GM23338 (cell line): ENCODE measurements at regions not wholly inside any gene's neighbourhood (a gene's known extent, or its start where the extent isn't known, plus 50 kb on each side); places are given as distances from the start of the nearest gene placed in this dataset.

Source experiments
- ATAC-seq: fragments of 200-7000 bp; cut with Tn5 transposase; 3 replicates; pipeline ENCODE4 v1.9.1; 2020
- DNase-seq: peaks from one replicate; pipeline ENCODE4 v3.0.0-alpha.2; 2015; ENCODE audit warnings: low spot score
- H2AFZ ChIP-seq: fragments of 200-600 bp; sonication (generic); 2 replicates; pipeline ENCODE4 v1.8.0; 2016; ENCODE audit warnings: antibody characterized with exemption, mild to moderate bottlenecking, moderate library complexity
- H3F3A ChIP-seq: fragments of 200-600 bp; sonication (generic); replicated peaks from 2 replicates; pipeline ENCODE4 v1.8.0; 2017; ENCODE audit warnings: antibody characterized with exemption, mixed run types, low read depth
- H3K27ac ChIP-seq: fragments of 200-600 bp; sonication (generic); 2 replicates; pipeline ENCODE4 v1.6.1; 2016; ENCODE audit warnings: low read depth
- H3K27me3 ChIP-seq: fragments of 200-600 bp; sonication (generic); 2 replicates; pipeline ENCODE4 v1.8.0; 2016; ENCODE audit warnings: mild to moderate bottlenecking, mixed run types, moderate library complexity; ENCODE audit not compliant: insufficient read depth
- H3K36me3 ChIP-seq: fragments of 200-600 bp; sonication (generic); 2 replicates; pipeline ENCODE4 v1.8.0; 2016; ENCODE audit warnings: mild to moderate bottlenecking; ENCODE audit not compliant: insufficient read depth
- H3K4me1 ChIP-seq: fragments of 200-600 bp; sonication (generic); 2 replicates; pipeline ENCODE4 v1.8.0; 2016; ENCODE audit warnings: mild to moderate bottlenecking, moderate library complexity; ENCODE audit not compliant: insufficient read depth
- H3K4me2 ChIP-seq: fragments of 200-600 bp; sonication (generic); 2 replicates; pipeline ENCODE4 v1.7.1; 2017; ENCODE audit warnings: mixed run types
- H3K4me3 ChIP-seq: fragments of 200-600 bp; sonication (generic); 2 replicates; pipeline ENCODE4 v1.6.1; 2016; ENCODE audit warnings: mixed run types
- H3K79me2 ChIP-seq: fragments of 200-600 bp; sonication (generic); replicated peaks from 2 replicates; pipeline ENCODE4 v1.8.0; 2017; ENCODE audit warnings: mild to moderate bottlenecking; ENCODE audit not compliant: insufficient read depth
- H3K9me2 ChIP-seq: fragments of 200-600 bp; sonication (generic); 2 replicates; pipeline ENCODE4 v1.8.0; 2017; ENCODE audit not compliant: insufficient read depth
- H4K20me1 ChIP-seq: fragments of 200-600 bp; sonication (generic); replicated peaks from 2 replicates; pipeline ENCODE4 v1.8.0; 2017; ENCODE audit warnings: mild to moderate bottlenecking; ENCODE audit not compliant: insufficient read depth
- H3K27ac Mint-ChIP-seq: 2 replicates; pipeline ENCODE4 v1.8.0; 2020; ENCODE audit warnings: inconsistent platforms, mild to moderate bottlenecking, moderate library complexity, mixed read lengths
- H3K27me3 Mint-ChIP-seq: 3 replicates; pipeline ENCODE4 v1.8.0; 2022; ENCODE audit warnings: low read depth, mild to moderate bottlenecking, moderate library complexity, mixed read lengths, inconsistent platforms; ENCODE audit not compliant: insufficient read depth, poor library complexity
- H3K36me3 Mint-ChIP-seq: 3 replicates; pipeline ENCODE4 v1.8.0; 2021; ENCODE audit warnings: low read depth, mild to moderate bottlenecking, inconsistent platforms, moderate library complexity, mixed read lengths
- H3K4me1 Mint-ChIP-seq: 3 replicates; pipeline ENCODE4 v1.8.0; 2020; ENCODE audit warnings: mild to moderate bottlenecking, inconsistent platforms, mixed read lengths
- H3K4me3 Mint-ChIP-seq: 3 replicates; pipeline ENCODE4 v1.8.0; 2021; ENCODE audit warnings: moderate library complexity, mild to moderate bottlenecking, inconsistent platforms, mixed read lengths
- H3K9me3 Mint-ChIP-seq: 3 replicates; pipeline ENCODE4 v1.8.0; 2020; ENCODE audit warnings: moderate library complexity, mild to moderate bottlenecking, inconsistent platforms, mixed read lengths
- EZH2 ChIP-seq: fragments of 200-600 bp; sonication (generic); IDR thresholded peaks from one replicate; pipeline ENCODE4 v1.8.0; 2017; ENCODE audit warnings: antibody characterized with exemption, mild to moderate bottlenecking, low read depth; ENCODE audit not compliant: unreplicated experiment
- EZH2phosphoT487 ChIP-seq: fragments of 200-600 bp; sonication (generic); IDR thresholded peaks from one replicate; pipeline ENCODE4 v1.8.1; 2018; ENCODE audit warnings: antibody characterized with exemption; ENCODE audit not compliant: unreplicated experiment
- JUNB ChIP-seq: IDR thresholded peaks from one replicate; pipeline ENCODE4 v1.6.1; 2016; ENCODE audit warnings: antibody characterized with exemption; ENCODE audit not compliant: unreplicated experiment
- NANOG ChIP-seq: IDR thresholded peaks from 2 replicates; pipeline ENCODE4 v1.6.1; 2016; ENCODE audit warnings: antibody characterized with exemption, borderline replicate concordance
- POLR2AphosphoS5 ChIP-seq: IDR thresholded peaks from 2 replicates; pipeline ENCODE4 v1.6.1; 2016; ENCODE audit warnings: antibody characterized with exemption, low read depth
- STAT1 ChIP-seq: IDR thresholded peaks from one replicate; pipeline ENCODE4 v1.6.1; 2016; ENCODE audit warnings: antibody characterized with exemption; ENCODE audit not compliant: unreplicated experiment
- TF ChIP-seq, protein P1 (sequence below): fragments of 250-450 bp; sonication (Bioruptor Pico); IDR thresholded peaks from 2 replicates; pipeline ENCODE4 v1.5.0; 2020; ENCODE audit warnings: mild to moderate bottlenecking, moderate library complexity

DNA sequence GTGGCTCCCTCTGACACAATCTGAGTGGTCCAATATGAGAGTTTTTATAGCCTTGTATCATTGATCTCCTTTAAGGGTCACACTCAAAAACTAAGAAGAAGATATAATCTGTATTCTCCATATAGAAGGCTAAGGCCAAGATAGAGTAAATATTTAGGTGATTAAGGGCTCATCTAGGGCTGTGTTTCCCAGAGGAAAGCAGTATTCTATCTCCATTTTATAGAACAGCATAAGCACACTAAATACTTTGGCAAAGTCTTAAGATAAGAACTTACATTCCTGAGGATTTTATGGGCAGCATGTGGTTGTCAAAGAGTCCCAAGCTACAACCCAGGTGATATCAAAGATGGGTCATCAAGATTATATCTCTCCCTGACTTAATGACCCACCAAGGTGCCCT is 377.6 kb downstream of the KIF16B start:
- Histone ChIP-seq H3F3A (no peaks in the 10 kb centered on the region), H3K79me2 (no peaks in the 10 kb centered on the region), H3K27ac (no peak overlapping the region), H3K4me2 (no peak overlapping the region), H3K27me3 (no peaks in the 10 kb centered on the region), H4K20me1 (no peaks in the 10 kb centered on the region), H3K36me3 (no peaks in the 10 kb centered on the region), H2AFZ (no peak overlapping the region), H3K9me2 (peaks cover 4% of the 10 kb centered on the region), H3K4me3 (no peak overlapping the region), H3K4me1 (no peaks in the 10 kb centered on the region)
- ATAC-seq = no peak
- 0 out of 3 replicates have a peak, but pooled peaks cover 3% of the 10 kb centered on the region for H3K9me3 Mint-ChIP-seq
- peaks cover 9% of the 10 kb centered on the region for H3K4me1 Mint-ChIP-seq
- H3K27me3 Mint-ChIP-seq = no peaks in the 10 kb centered on the region
- DNase-seq = no peak
- no peak overlapping the region for H3K27ac Mint-ChIP-seq
- peaks cover 3% of the 10 kb centered on the region; the same call in 1 of the 3 replicates for H3K36me3 Mint-ChIP-seq
- no peak overlapping the region for H3K4me3 Mint-ChIP-seq
- TF ChIP-seq POLR2AphosphoS5 (no peak), EZH2phosphoT487 (no peak), NANOG (no peak), JUNB (no peak), EZH2 (no peak), STAT1 (no peak)

DNA sequence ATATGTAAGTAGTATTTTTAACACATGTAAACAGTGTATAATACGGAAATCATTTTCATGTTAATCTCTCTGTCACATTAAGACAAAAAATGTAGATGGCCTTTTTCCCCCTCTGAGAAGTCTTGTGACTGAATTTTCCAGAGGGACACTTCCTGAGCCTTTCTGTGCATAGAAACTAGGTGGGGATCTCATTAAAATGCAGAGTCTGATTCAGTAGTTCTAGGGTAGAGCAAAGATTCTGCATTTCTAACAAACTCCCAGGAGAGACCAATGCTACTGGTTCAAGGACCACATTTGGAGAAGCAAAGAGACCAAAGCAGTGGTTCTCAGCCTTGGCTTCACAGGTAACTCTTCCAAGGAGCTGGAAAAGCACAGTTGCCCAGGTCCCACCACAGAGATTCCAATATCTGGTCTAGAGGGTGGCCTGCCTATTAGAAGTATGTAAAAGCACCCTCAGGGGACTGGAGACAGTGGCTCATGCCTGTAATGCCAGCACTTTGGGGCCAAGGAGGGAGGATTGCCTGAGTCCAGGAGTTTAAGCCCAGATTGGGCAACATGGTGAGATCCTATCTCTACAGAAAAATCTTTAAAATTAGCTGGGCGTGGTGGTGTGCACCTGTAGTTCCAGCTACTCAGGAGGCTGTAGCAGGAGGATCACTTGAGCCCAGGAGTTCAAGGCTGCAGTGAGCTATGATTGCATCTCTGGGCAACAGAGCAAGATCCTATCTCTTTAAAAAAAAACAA is 378.5 kb downstream of the KIF16B start:
- Mint-ChIP-seq H3K4me3 (no peak overlapping the region), H3K27ac (no peak overlapping the region), H3K9me3 (0 out of 3 replicates have a peak, but pooled peaks cover 1% of the 10 kb centered on the region), H3K27me3 (no peaks in the 10 kb centered on the region), H3K36me3 (peaks cover 1% of the 10 kb centered on the region; the same call in 1 of the 3 replicates), H3K4me1 (peaks cover 9% of the 10 kb centered on the region)
- no peak overlapping the region for H2AFZ ChIP-seq
- no peaks in the 10 kb centered on the region for H3F3A ChIP-seq
- H4K20me1 ChIP-seq = no peaks in the 10 kb centered on the region
- TF ChIP-seq, protein P1, sequence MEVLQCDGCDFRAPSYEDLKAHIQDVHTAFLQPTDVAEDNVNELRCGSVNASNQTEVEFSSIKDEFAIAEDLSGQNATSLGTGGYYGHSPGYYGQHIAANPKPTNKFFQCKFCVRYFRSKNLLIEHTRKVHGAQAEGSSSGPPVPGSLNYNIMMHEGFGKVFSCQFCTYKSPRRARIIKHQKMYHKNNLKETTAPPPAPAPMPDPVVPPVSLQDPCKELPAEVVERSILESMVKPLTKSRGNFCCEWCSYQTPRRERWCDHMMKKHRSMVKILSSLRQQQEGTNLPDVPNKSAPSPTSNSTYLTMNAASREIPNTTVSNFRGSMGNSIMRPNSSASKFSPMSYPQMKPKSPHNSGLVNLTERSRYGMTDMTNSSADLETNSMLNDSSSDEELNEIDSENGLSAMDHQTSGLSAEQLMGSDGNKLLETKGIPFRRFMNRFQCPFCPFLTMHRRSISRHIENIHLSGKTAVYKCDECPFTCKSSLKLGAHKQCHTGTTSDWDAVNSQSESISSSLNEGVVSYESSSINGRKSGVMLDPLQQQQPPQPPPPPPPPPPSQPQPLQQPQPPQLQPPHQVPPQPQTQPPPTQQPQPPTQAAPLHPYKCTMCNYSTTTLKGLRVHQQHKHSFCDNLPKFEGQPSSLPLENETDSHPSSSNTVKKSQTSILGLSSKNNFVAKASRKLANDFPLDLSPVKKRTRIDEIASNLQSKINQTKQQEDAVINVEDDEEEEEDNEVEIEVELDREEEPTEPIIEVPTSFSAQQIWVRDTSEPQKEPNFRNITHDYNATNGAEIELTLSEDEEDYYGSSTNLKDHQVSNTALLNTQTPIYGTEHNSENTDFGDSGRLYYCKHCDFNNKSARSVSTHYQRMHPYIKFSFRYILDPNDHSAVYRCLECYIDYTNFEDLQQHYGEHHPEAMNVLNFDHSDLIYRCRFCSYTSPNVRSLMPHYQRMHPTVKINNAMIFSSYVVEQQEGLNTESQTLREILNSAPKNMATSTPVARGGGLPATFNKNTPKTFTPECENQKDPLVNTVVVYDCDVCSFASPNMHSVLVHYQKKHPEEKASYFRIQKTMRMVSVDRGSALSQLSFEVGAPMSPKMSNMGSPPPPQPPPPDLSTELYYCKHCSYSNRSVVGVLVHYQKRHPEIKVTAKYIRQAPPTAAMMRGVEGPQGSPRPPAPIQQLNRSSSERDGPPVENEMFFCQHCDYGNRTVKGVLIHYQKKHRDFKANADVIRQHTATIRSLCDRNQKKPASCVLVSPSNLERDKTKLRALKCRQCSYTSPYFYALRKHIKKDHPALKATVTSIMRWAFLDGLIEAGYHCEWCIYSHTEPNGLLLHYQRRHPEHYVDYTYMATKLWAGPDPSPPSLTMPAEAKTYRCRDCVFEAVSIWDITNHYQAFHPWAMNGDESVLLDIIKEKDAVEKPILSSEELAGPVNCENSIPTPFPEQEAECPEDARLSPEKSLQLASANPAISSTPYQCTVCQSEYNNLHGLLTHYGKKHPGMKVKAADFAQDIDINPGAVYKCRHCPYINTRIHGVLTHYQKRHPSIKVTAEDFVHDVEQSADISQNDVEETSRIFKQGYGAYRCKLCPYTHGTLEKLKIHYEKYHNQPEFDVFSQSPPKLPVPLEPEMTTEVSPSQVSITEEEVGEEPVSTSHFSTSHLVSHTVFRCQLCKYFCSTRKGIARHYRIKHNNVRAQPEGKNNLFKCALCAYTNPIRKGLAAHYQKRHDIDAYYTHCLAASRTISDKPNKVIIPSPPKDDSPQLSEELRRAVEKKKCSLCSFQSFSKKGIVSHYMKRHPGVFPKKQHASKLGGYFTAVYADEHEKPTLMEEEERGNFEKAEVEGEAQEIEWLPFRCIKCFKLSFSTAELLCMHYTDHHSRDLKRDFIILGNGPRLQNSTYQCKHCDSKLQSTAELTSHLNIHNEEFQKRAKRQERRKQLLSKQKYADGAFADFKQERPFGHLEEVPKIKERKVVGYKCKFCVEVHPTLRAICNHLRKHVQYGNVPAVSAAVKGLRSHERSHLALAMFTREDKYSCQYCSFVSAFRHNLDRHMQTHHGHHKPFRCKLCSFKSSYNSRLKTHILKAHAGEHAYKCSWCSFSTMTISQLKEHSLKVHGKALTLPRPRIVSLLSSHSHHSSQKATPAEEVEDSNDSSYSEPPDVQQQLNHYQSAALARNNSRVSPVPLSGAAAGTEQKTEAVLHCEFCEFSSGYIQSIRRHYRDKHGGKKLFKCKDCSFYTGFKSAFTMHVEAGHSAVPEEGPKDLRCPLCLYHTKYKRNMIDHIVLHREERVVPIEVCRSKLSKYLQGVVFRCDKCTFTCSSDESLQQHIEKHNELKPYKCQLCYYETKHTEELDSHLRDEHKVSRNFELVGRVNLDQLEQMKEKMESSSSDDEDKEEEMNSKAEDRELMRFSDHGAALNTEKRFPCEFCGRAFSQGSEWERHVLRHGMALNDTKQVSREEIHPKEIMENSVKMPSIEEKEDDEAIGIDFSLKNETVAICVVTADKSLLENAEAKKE = no peak
- no peaks in the 10 kb centered on the region for H3K27me3 ChIP-seq
- peaks cover under 1% of the 10 kb centered on the region for H3K9me2 ChIP-seq
- H3K4me2 ChIP-seq = no peak overlapping the region
- H3K36me3 ChIP-seq = no peaks in the 10 kb centered on the region
- H3K4me3 ChIP-seq = no peak overlapping the region
- no peak overlapping the region for H3K27ac ChIP-seq
- ATAC-seq (no peak), DNase-seq (no peak)
- H3K4me1 ChIP-seq = no peaks in the 10 kb centered on the region
- H3K79me2 ChIP-seq = no peaks in the 10 kb centered on the region
